GM21447 (cell line): ENCODE measurements at regions not wholly inside any gene's neighbourhood (a gene's known extent, or its start where the extent isn't known, plus 50 kb on each side); places are given as distances from the start of the nearest gene placed in this dataset.

Experiments used
- ATAC-seq: cut with Tn5 transposase; IDR thresholded peaks from one replicate; pipeline ENCODE4 v1.9.1; 2021; ENCODE audit not compliant: unreplicated experiment

DNA sequence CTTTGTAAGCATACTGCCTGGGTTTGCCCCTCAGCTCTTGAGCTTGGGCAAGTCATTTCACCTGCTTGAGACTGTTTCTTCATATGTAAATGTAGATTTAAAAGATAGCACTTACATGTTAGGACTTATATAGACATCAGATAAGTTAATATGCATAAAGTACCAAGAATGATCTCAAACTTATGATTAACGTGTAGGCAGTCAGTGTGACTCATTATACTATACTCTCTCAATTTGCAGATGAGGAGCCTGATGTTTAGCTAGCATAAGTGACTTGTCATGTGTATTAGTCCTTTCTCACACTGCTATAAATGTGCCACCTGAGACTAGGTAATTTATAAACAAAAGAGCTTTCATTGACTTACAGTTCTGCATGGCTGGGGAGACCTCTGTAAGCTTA, 690.5 kb downstream of the KCNJ2 start:
- no peak for ATAC-seq

DNA sequence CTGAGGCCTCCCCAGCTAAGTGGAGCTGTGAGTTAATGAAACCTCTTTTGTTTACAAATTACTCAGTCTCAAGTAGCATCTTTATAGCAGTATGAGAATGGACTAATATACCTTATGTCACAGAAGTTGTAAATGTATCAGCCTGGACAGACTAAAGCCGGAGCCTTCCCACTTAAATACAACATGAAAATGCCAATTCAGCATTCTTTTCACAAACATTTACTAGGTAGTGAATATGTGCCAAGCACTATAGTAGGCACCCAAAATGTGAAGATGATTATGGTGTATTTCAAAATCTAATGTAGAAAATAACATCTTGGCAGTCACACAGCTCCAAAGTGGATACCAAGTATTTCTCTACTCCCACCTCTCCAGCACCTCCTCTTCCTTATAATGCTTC, 693.0 kb downstream of the KCNJ2 start:
- ATAC-seq = no peak

DNA sequence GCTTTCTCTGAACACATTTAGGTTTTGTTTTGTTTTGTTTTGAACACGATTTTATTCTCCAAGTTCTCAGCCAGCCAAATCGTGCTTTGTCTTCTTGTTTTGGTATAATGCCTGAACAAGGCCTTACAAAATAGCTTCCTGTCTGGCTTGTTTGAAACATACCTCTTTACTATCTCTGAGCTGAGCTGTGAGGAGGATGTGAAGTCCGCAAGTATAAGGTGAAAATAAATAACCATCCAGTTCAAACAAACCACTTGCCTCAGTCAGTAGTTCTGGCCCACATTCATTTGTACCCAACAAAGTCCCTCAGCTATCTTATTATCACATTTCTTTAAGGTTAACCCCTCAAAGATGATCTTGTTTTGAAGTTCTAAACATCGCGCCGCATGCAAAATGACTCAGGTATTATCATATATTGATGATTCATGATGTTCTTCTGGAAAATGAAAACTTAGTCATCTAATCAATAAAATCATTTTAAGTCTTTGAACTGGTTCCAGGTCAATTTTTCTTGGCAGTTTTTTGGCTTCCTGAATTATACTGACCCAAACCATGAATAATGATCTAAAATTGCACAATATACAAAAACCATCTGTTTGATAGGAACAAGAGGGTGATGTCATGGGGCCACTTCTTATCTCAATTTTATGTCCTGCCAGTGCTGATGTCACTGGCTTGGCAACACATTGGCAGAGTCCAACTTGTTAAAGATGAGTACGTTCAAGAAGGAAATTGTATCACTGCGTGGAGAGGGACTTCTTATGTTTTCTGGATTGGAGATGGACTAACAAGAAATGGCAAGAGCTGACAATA, 694.3 kb downstream of the KCNJ2 start:
- no peak for ATAC-seq

DNA sequence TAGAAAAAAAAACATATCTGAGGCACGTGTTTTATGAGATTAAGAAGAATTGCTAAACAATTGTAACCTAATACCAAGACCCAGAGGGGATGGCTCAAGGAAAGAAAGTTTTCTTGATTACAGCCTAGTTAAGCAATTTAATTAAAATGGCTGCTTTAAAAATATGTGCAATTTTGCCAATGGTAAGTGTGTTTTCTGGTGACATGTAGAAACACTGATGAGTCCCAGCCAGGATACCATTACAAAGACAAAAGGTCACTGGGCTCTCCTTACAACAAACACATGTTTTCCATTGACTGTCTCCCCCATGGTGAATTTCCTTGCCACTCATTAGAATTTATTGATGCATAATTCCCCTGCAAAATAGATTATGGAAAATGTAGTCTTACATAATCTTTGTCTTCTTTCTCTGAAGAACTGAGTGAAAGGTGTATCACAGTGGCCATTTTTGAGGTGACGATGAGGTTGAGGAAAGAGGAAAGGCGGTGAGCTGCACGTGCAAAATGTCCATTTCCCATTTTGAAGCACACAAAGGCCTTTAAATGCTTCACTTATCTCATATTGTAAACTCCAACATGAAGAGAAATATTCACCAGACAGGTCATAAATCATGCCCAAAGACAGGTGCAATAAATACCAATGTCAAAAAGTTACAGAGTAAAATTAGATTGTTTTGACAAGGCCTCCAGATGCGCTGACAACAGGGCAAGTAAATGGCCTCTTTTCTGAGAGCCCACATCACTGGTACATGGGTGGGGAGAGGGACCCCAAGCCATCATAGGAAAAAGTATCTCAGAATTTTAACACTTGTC, 696.9 kb downstream of the KCNJ2 start:
- no peak for ATAC-seq

DNA sequence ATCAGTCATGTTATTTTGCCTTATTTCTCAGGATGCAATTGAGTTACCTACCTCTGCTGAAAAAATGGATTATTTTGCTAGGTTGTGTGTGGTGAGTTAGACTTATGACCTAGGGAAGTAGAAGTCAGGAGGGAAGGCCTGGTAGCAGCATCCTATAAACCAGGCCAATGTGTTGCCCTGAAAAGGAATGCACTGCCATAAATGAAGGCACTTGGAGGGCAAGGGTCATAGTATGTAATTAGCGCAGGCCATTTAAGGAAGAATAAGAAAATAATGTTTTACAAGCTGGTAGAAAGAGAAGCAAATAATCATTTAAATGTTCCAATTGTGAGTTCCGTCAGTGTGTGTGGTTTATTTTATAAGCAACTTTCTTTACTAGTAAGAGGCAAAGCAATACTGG, 698.8 kb downstream of the KCNJ2 start:
- ATAC-seq = no peak

DNA sequence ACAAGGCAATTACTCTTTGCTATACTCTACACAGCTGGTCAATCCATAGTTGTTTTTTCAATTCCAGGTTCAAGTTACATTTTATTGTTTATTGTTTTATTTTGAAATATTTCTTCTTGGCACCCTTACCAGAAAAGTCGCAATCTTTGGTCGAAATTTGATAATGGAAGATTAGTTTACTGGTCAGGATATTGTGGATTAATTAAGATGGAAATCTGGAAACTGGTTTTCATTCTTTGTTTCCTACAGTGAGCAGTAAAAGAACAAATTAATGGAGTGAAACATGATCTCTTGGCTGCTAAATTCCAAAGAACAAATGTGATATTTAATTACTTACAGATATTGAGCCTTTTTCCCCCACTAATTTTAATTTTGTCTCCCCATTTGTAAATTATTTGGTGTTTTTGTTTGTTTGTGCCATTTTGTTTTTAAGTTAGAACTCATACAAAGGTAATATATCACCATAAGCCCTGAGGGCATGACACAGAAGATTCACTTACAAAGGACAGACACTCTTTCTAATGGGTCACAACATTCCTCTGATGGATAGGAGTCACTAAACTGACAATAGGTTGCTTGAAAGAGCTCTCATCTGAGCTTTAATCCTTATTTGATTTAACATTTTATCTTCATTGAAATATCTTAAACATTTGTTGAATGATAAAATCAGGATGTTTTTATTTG, 700.2 kb downstream of the KCNJ2 start:
- ATAC-seq = no peak

DNA sequence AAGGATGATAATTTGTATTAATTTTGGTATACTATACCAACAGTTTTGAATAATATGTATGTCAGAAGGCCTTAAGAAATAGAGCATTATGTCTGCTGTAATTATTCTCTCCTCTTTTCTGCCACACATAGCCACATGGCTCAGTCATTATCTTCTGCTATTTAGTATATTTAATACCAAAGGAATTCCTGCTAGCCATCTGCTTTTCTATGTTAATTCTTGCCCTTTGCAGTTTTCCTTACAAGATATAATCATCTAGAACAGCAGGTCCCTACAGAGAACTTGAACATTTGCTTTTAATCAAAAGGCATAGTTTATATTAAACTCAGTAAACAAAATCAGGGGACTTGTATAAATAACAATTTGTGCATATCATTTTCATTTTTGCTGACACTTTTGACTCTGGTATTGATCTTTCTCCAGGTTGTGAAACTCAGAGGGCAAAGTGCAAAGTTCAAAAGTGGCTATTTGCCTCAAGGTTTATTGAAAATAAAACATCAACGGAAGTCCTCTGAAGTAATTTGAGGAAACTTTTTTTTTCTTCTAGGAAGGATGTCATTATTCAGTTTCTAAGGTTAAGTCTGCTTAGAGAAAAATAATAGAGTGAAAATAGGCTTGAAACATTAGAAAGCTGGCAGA, 702.0 kb downstream of the KCNJ2 start:
- ATAC-seq = no peak

DNA sequence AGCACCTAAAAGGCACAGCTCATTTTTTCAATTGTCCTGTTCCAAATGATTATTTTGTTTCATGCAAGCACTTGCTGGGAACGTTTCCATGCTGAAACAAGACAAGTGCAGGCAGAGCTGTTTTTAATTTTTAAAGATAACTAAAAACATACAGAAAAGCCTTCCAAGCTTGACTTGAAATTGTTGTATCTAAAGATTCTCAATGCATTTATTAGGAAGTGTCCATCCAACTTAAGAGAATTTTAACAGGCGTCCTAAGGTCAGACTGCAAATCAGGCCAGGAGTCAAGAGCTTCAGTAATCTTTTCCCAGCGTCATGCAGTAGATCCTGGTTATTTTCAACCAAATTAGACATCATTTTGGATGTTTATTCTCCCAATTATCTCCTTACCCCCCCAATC, 702.8 kb downstream of the KCNJ2 start:
- no peak for ATAC-seq

DNA sequence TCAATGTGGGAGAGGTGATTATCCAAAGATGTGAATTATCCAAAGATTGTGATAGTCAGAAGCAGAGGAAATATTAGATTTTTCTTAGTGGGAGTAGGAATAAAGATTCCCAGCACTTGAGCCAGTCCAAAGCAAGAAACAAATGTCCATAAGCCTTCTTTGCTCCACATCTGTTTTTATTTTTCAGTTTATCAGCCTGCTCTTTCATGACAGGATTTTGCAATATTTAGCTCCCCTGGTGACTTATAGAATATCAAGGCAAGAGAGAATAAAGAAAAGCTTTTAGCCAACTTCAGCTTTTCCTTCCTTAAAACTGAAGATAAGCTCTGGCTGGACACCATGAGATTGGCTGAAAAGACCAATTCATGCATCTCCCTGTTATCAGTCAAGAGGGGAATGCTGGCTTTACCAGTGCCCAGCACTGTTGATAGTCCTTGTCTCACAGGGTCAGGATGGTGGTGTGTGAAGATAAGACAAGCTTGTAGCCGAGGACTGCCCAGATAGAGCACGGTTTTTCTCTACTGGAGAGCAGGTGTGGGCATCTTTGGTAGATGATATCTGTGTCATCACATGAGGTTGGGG, 706.5 kb downstream of the KCNJ2 start:
- no peak for ATAC-seq

DNA sequence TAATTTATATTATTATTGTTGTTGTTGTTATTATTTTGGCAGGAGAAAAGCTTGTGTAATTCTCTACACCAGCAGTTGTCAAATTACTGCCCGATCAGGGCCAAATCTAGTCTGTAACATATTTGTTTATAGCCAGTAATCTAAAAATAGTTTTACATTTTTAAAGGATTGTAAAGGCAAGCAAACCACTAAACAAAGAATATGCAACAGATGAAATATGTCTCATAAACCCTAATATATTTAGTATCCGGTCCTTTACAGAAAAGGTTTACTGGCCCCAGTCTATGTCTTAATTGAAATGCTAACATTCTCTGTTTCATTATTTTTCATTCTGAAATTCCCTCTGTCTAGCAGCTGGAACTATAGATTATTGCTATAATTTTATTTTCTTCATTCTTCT, 709.5 kb downstream of the KCNJ2 start:
- ATAC-seq = no peak

DNA sequence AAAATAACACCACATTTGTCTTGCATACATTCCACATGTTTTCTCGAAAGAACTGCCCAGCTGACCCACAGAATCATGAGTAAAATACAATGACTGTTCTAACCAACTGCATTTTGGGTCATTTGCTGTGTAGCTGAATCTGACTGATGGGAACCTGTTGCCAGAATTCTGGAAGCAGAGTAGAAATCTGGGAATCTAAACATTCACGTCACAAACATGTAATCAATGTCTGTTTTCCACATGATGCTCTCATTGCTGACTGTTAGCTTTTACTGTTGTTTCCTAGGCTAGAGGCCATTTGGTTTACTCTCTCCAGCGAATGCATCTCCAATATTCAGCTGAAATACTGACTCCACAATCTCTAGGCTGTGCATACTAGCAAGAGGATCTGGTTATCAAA, 710.1 kb downstream of the KCNJ2 start:
- no peak for ATAC-seq

DNA sequence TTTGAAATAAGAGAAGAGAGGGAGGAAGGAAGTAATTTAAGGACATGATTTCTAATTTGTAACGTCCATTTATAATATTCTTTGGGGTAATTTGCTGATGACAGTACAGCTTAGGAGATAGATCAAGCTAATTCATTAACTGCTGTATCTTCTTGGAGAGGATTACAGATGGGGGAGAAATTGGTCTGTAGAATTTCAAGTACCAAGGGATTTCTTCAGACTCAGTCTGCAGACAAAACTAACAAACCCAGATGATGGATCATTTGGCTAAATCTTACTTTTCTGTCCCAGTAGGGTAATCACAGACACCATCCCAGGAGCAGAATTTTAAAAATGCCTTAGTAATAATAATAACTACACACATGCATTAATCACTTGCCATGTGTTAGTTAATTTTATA, 711.8 kb downstream of the KCNJ2 start:
- ATAC-seq = no peak

DNA sequence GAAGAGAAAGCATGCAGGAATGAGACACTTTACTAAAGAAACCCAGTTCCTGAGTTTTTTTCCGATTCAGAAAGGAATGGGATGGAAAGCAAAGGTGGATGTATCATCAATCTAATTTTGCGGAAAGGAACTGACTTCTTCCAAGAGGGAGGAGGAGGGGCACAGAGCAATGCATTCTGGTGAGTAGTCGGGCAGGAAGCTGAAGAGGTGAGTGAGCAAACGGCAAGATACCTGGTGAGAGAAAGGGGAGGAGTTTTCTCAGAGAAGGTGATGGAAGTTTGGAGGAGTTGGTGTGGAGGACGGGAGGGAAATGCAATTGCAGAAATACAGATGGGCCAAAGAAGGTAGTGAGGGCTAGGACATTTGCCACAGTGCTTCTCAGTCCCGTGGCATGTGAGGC, 713.2 kb downstream of the KCNJ2 start:
- no peak for ATAC-seq

DNA sequence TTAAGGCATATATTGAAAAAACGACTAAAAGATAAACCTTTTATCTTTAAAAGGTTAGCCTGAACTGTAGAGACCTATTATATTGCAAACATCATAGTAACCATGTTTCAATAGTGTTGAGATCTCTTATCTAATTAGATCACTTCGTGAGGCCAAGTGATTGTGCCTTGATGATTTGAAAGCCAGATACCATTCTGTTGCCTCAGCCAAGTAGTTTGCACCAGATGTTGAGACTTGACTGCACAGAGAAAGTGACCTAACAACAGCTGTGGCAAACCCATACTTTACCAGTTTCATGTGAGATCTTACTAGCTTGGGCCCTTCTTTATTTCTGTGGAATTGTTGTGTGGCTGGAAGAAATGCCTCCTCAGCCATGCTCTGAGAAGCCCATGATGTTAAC, 717.3 kb downstream of the KCNJ2 start:
- no peak for ATAC-seq

DNA sequence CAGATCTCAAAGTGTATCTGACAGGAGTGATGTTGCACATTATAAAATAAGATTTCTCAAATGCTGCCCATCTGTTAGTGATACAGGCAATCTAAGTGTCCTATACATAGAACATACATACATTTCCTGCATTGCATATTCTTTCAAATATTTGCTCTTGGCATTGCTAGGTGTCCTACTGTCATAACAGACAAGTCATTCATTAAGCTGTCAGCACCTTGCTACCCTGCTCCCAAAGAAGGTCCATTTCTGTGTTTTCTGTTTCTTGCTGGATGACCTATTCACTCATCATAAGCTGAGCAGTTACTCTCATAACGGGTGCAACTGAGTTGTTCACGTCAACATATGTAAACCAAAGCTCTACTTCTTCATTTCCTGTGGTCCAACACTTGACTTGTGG, 719.0 kb downstream of the KCNJ2 start:
- no peak for ATAC-seq

DNA sequence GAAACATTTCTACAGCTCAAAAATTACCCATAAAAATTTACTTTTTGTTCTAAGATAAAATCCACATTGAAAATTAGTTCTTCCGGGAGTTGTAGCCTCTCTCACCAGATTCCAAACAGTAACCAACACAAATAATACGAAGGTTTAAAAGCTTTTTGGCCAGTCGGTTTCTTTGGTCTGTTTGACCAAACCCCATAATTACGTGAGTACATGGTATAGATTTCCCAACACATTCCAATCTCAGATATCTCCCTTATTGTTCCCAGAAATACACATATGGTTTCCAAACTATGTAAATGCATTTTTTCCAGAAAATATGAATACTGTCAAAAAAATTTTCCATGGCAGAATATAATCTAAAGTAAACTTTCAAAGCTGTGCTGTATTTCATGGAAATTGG, 722.0 kb downstream of the KCNJ2 start:
- no peak for ATAC-seq

DNA sequence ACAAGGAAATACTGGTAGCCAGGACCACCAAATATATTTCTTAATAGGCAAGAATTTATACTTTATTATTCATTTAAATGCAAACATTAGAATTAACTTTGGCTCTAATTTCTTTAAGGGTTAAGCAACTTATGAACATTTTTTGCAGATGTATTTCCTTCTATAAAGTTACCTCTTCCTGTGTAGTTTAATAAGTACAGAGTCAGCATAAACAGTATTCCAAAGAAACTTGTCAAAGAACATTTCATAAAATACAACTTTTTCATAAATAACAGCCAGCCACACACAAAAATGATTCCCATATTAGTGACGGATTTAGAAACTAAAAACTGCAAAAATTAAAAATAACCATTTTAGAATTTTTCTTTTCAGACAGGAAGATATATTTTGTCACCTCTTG, 723.2 kb downstream of the KCNJ2 start:
- ATAC-seq = no peak

DNA sequence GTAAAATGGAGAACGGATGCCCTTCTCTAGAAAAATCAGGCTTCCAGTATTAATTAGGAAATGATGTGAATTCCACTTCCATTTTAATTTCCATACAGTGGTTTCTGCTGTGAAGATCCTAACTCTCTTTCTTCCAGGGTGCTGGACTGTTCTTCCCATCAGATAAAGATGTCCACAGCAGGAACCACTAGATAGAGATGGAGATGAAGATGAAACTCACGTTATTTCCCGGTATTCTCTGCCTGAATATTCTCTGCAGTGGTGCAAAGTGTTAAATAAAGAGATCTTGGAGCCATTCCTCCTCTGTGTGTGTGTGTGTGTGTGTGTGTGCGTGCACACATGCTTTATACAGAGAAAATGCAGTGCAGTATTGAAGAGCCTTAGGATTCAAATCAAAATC, 727.5 kb downstream of the KCNJ2 start:
- ATAC-seq = no peak

DNA sequence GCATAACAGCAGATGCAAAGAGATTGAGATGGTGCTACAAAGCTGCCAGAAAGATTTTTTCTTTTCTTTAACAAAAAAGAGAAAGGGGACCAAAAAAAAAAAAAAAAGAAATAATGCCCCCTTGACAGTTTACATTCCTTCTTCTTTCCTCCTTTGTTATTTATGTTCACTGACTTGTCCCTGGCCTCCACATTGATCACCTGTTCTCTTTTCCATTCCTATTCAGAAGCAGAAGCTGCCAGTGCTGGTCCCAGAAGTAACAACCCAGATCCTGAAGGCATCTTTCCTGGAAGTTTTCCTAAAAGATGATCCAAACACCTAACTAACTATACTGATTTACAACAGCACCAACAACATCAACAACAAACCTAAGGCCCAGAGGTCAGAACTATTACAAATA, 728.1 kb downstream of the KCNJ2 start:
- no peak for ATAC-seq

DNA sequence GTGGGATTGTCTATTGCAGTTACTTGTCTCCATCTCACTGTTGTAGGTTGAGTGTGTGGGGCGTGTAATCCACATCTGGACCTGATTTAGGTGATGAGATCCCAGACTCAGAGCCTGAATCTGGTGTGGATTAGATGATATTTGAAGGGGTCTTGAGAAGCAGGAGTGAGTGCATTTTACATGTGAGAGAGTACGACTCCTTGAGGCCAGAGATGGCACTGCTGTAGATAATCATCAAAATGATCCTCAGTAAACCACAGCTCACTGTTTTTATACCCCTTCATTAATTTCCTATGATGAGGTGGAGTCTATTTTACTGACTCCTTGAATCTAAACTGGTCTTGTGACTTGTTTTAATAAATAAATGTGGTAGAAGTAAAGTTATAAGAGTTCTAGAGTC, 732.5 kb downstream of the KCNJ2 start:
- no peak for ATAC-seq

DNA sequence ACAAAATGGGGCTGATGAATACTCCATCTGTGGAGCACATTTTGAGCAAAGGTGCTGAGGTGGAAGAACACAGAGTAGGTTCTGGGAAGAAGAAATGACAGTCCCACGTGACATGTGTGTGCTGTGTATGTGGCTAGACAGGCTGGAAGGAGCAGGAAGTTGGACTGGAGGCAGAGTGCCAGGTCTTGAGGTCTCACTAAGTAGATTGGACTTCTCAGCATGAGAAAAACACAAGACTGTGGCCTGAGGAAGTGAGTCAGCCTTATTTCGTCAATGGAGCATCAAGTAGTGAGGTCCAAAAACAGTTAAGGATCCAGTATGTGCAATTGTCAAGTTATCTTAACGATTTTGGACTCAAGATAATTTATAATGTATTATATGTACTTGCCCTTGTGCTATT, 736.5 kb downstream of the KCNJ2 start:
- ATAC-seq = no peak
